ENCODE measurements at regions not wholly inside any gene's neighbourhood (a gene's known extent, or its start where the extent isn't known, plus 50 kb on each side); places are given as distances from the start of the nearest gene placed in this dataset.

DNA sequence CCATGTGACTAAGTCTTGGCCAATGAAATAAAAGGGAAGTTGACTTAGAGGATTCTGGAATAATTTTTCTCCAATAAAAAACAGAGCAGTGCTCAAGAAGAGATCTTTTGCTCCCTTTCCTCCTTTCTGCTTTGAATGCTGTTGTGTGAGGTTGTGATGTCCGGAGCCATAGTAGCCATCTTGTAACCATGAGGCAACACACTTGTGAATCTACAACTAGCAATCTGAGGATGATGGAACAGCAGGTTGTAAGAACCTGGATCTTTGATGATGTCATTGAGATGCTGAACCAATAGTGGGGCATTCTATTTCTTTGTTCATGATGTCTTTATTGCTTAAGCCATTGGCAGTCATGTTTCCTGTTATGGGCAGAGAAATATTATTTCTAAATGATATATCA is 230.0 kb upstream of the SRRM4 start:
- H3K36me3 ChIP-seq = no peaks in the 10 kb centered on the region
- intact Hi-C loops (cut with DNase I; ENCODE audit: low total_unique reads) = no loop called here
- H3K27ac ChIP-seq = no peak overlapping the region

DNA sequence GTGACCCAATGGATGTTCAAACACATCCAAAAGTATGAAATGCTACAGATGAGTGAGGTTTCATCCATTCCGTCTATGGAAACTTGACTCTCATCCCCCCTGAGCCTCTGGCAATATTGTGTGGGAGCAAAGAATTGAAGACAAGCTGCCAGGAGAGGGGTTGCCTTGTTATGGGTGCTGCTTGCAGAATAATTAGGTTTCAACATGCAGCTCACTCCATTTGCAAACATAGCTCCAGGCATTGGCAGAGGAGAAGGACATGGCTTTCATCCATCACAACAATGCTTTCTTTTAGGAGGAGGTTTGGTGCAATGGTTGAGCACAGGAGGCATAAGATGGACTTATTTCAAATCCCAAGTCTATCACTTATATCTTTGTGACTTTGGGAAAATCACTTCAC is 220.7 kb upstream of the SRRM4 start:
- intact Hi-C loops (cut with DNase I; ENCODE audit: low total_unique reads) = no loop called here
- no peaks in the 10 kb centered on the region for H3K27me3 ChIP-seq
- no peaks in the 10 kb centered on the region for H3K4me1 ChIP-seq
- no peak overlapping the region for H3K27ac ChIP-seq
- H3K36me3 ChIP-seq = no peaks in the 10 kb centered on the region
- H3K9me3 ChIP-seq = no peaks in the 10 kb centered on the region
- TF ChIP-seq, protein P1, sequence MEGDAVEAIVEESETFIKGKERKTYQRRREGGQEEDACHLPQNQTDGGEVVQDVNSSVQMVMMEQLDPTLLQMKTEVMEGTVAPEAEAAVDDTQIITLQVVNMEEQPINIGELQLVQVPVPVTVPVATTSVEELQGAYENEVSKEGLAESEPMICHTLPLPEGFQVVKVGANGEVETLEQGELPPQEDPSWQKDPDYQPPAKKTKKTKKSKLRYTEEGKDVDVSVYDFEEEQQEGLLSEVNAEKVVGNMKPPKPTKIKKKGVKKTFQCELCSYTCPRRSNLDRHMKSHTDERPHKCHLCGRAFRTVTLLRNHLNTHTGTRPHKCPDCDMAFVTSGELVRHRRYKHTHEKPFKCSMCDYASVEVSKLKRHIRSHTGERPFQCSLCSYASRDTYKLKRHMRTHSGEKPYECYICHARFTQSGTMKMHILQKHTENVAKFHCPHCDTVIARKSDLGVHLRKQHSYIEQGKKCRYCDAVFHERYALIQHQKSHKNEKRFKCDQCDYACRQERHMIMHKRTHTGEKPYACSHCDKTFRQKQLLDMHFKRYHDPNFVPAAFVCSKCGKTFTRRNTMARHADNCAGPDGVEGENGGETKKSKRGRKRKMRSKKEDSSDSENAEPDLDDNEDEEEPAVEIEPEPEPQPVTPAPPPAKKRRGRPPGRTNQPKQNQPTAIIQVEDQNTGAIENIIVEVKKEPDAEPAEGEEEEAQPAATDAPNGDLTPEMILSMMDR (IDR thresholded peaks at IDR 0.05) = no peak
- TF ChIP-seq POLR2A (IDR thresholded peaks at IDR 0.05) = no peak
- DNase-seq = no peak
- H3K4me3 ChIP-seq = no peak overlapping the region

More for the DNA sequence above, 230.0 kb upstream of the SRRM4 start:
- no peak for DNase-seq
- Histone ChIP-seq H3K27me3 (no peaks in the 10 kb centered on the region), H3K4me1 (no peaks in the 10 kb centered on the region), H3K9me3 (no peaks in the 10 kb centered on the region), H3K4me3 (no peak overlapping the region)
- TF ChIP-seq, protein P1 (IDR thresholded peaks at IDR 0.05) = no peak
- TF ChIP-seq POLR2A (IDR thresholded peaks at IDR 0.05) = no peak

DNA sequence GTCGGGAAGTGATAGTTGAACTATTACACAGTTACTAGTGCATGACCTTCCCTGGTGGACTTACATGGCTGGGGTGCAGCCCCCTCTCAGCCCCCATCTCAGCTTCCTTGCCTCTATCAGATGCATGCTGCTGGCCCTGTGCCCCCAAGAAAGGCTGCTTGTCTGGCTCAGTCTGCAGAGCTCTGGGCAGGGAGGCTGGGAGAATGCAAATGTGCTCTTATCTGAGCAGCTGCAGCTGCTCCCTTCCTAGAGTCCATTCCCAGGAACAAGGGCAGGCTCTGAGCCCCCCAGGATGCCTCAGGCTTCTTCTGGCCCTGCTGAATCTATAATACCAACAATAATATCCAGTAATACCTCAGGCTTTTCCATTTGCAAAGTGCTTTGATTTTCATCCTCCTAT is 218.1 kb upstream of the SRRM4 start:
- intact Hi-C loops (cut with DNase I; ENCODE audit: low total_unique reads) = no loop called here
- no peak for DNase-seq
- H3K4me1 ChIP-seq = no peaks in the 10 kb centered on the region
- no peaks in the 10 kb centered on the region for H3K9me3 ChIP-seq
- no peaks in the 10 kb centered on the region for H3K36me3 ChIP-seq
- H3K4me3 ChIP-seq = no peak overlapping the region
- H3K27me3 ChIP-seq = no peaks in the 10 kb centered on the region
- H3K27ac ChIP-seq = no peak overlapping the region
- no peak for TF ChIP-seq POLR2A (IDR thresholded peaks at IDR 0.05)
- TF ChIP-seq, protein P1 (IDR thresholded peaks at IDR 0.05) = no peak

DNA sequence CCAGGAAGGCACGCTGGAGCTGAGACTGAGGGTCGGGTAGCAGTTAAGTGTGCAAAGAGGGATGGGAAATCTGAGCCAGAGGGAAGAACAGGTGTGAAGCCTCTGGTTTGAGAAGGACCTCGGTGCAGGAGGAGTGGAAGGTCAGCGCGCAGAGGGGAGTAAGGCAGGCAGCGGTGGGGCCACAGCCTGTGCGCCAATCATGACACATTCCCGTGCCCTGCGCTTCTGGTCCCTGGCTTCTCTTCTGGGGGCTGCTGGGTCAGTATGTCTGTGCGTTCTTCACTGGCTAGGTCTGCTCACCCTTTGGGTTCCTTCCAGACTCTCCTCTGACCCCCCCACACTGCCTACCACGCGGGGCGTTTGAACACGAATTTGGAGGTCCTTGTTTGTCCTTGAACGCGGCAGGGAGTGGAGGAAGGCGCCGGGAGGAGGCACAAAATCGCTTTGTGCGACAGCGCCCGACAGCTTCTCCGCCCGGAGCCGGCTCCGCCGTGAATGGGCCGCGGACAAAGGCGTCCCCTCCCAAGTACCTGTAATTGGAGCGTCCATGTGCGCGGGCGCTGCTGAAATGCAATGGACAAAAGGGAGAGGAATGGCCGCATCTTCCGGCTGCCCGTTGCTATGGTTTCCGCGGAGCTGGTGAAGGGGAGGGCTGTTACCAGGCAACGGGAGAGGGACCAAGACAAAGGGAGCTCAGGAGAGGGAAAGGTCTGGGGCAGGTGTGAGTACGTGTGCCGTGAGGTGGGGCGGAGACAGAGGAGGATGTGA is 207.2 kb upstream of the SRRM4 start:
- H3K27ac ChIP-seq = no peak overlapping the region
- no peaks in the 10 kb centered on the region for H3K9me3 ChIP-seq
- H3K36me3 ChIP-seq = no peaks in the 10 kb centered on the region
- H3K4me3 ChIP-seq = no peak overlapping the region
- DNase-seq = no peak
- H3K4me1 ChIP-seq = no peaks in the 10 kb centered on the region
- TF ChIP-seq POLR2A (IDR thresholded peaks at IDR 0.05) = no peak
- TF ChIP-seq, protein P1 (IDR thresholded peaks at IDR 0.05) = no peak
- H3K27me3 ChIP-seq = no peaks in the 10 kb centered on the region
- intact Hi-C loops (cut with DNase I; ENCODE audit: low total_unique reads) = no loop called here

DNA sequence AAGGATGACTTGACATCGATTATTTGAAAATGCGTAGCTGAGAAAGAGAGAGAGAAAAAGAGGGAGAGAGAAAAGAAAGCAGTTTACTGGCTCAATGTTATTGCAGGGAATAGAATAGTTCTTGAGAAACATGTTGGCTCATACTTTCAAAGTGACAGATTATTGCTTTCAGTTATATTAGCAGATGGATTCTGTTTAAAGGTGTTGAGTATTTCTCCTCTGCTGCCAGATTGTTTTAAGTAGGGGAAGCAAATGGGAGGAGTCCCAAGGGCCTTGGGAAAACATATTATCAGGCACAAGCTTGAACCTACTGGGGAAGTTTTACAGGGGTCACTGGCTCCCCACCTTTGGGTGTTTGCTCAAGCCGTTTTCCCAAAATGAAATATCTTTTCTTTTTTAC is 203.8 kb upstream of the SRRM4 start:
- TF ChIP-seq, protein P1 (IDR thresholded peaks at IDR 0.05) = no peak
- no peak for TF ChIP-seq POLR2A (IDR thresholded peaks at IDR 0.05)

More for the DNA sequence above, 203.8 kb upstream of the SRRM4 start:
- DNase-seq = no peak
- Histone ChIP-seq H3K9me3 (no peaks in the 10 kb centered on the region), H3K4me1 (no peaks in the 10 kb centered on the region), H3K4me3 (no peak overlapping the region), H3K36me3 (no peaks in the 10 kb centered on the region), H3K27ac (no peak overlapping the region), H3K27me3 (no peaks in the 10 kb centered on the region)
- intact Hi-C loops (cut with DNase I; ENCODE audit: low total_unique reads) = no loop called here

Measured in uterus (tissue), 3 donors.